ENCODE measurements at regions not wholly inside any gene's neighbourhood (a gene's known extent, or its start where the extent isn't known, plus 50 kb on each side); places are given as distances from the start of the nearest gene placed in this dataset.
"Not testable (repeated sequence)": the region's sequence is repeated elsewhere in the genome, so short reads cannot be mapped to it uniquely, and the experiment has no call there.

- DNase-seq (ENCODE audit: low spot score), result no peak
These were observed 56.2 kb upstream of the TNPO1 start for GRCh38 chr5:72760259-72760658.

DNA sequence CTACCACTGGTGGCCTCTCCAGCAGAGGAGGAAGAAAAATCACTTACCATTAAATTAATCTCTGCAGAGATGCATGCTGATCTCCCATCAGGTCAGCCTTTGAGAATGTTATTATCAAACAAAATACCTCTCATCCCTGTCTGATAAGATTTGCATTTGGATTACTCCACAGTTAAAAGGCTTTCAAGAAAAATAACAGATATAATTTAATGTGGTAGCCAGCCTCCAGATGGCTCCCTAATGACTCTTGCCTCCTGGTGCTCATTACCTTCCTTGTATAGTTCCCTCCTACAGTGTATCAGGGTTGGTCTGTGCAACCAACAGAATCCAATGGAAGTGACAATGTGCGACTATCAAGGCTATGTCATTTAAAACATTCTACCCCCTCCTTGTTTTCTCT lies 63.6 kb upstream of the TNPO1 start:
- no peak for DNase-seq (ENCODE audit: low spot score)

- no peak for DNase-seq (ENCODE audit: low spot score)
These were observed 67.0 kb upstream of the TNPO1 start for GRCh38 chr5:72749362-72749997.

- no peak for DNase-seq (ENCODE audit: low spot score)
These were observed 68.6 kb upstream of the TNPO1 start for GRCh38 chr5:72747826-72748225.

- DNase-seq (ENCODE audit: low spot score), result no peak
These were observed 69.7 kb upstream of the TNPO1 start for GRCh38 chr5:72746736-72747135.

DNA sequence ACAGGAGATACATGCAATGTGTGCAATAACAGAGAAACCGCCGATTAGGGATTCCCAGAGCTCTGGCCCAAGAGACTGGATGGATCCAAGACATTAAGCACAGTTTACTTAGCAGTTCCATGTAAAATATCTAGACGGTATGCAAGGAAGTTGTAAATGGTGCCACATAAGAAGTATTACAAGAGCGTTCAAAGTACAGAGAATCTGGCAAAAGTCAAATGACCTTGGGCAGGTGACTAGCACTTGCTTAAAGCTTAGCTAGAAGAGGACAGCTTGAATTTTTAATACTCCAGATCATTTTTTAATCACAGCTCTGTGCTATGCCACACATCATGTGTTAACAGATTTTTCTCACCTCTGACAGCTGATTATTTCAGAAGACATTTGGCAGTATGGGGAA lies 72.3 kb upstream of the TNPO1 start:
- DNase-seq (ENCODE audit: low spot score), result no peak

DNA sequence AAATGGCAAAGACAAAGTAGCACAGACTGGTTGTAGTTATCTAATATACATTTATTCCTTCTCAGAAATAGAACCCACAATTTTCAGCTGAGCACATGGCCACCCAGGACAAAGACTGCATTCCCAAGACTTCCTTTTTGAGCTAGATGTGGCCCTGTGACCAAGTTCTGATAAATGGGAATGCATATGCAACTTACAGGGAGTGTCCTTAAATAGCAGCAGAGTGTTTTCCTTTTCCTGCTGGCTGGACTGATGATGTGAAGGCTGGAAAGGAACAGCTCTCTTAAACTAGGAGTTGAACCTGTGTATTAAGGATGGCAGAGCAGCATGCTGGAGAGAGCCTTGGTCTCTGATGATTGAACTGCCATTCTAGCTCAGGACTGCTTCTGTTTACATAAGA lies 74.7 kb upstream of the TNPO1 start:
- no peak for DNase-seq (ENCODE audit: low spot score)

DNA sequence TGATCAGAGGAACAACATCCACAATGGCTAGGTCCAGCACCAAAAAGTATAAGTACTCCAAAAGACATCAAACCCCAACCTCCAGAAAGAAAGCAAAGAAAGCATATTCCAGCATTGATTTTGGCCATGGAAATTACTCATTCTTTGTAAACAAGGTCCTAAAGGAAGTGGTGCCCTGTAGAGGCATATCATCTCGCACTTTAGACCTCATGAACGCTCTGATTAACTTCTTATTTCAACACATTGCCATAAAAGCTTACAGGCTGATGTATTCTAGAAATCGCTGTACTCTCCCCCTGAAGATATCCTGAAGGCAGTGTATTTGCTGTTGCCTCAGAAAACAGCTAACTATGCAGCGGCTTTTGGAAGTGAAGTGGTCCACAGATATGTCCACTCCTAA lies 82.7 kb upstream of the TNPO1 start:
- no peak for DNase-seq (ENCODE audit: low spot score)

GRCh38 chr5:72723581-72723980 lies 92.9 kb upstream of the TNPO1 start:
- DNase-seq (ENCODE audit: low spot score), result no peak

- no peak for DNase-seq (ENCODE audit: low spot score)
These were observed 93.5 kb upstream of the TNPO1 start for GRCh38 chr5:72722792-72723452.

- no peak for DNase-seq (ENCODE audit: low spot score)
These were observed 94.6 kb upstream of the TNPO1 start for GRCh38 chr5:72721844-72722243.

- no peak for DNase-seq (ENCODE audit: low spot score)
These were observed 96.3 kb upstream of the TNPO1 start for GRCh38 chr5:72720205-72720604.

DNA sequence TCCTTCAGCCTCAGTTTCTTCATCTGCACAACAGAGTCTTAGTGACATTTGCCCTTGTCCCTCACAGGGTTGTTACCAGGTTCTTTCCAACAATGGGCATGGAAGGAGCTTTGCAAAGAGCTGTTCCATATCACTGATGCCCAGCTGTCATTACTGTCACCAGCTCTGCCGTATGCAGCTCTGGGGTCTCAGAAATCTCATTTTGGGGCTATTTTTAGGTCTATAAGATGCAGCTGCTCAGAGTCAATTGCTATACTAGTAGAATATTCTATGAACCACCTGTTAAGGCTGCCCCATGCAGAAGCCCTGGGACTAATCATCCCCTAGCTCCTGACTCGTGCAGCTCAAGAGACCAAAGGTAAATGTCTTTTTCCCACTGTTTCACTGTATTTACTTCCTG lies 105.1 kb upstream of the TNPO1 start:
- no peak for DNase-seq (ENCODE audit: low spot score)

DNA sequence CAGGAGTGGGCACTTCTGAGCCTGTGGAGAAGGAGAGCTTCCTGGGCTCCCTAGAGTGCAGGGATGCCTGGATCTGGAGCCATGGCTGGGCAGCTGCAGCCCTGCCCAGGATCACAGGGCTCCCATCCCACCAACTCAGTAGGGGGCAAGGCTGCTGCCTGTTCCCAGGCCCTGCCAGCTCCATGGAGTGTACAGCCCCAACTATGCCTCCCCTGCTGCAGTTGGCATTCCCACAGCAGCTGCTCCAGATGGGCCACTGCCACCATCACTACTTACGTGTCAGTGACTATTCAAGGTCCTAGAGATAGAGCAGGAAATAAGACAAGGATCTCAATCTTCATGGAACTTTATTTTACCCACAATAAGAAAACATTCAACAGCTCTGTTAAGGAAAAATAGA lies 107.1 kb upstream of the TNPO1 start:
- DNase-seq (ENCODE audit: low spot score), result no peak

GRCh38 chr5:72705178-72705577 lies 111.3 kb upstream of the TNPO1 start:
- DNase-seq (ENCODE audit: low spot score), result no peak

GRCh38 chr5:72703876-72704275 lies 112.6 kb upstream of the TNPO1 start:
- no peak for DNase-seq (ENCODE audit: low spot score)

DNA sequence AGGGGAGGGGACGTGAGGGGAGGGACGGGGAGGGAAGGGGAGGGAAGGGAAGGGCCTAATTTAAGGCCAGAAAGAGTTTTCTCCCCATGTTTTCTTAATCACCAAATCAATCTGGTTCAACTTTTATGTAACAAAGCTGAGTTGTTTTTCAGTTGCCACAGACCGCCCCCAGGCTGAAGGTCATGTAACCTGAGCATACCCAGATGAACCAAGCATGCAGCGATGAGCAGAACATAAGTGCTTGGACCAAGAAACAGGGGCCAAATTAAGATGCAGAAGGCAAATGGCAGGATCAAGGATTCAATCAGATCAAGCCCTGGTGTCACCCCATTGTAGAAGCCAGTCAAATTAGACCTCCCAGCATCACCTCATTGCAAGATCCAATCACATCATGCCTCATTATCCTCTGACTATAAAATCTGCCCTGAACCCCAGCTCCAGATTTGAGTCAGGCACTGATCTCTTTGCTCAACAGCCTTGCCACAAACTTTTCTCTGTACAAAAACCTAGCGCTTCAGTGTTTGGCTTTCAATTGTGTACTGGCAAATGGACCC lies 113.5 kb upstream of the TNPO1 start:
- no peak for DNase-seq (ENCODE audit: low spot score)

DNA sequence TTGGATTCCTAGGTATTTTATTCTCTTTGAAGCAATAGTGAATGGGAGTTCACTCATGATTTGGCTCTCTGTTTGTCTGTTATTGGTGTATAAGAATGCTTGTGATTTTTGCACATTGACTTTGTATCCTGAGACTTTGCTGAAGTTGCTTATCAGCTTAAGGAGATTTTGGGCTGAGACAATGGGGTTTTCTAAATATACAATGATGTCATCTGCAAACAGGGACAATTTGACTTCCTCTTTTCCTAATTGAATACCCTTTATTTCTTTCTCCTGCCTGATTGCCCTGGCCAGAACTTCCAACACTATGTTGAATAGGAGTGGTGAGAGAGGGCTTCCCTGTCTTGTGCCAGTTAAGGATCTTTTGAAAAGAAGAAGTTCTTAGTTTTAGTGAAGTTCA lies 114.4 kb upstream of the TNPO1 start:
- DNase-seq (ENCODE audit: low spot score), result not testable (repeated sequence)

GRCh38 chr5:72698481-72698880 lies 118.0 kb upstream of the TNPO1 start:
- peak; percentile 13 for DNase-seq (ENCODE audit: low spot score)

- no peak for DNase-seq (ENCODE audit: low spot score)
These were observed 118.8 kb upstream of the TNPO1 start for GRCh38 chr5:72697622-72698021.

GRCh38 chr5:72695659-72696058 lies 120.8 kb upstream of the TNPO1 start:
- no peak for DNase-seq (ENCODE audit: low spot score)

DNA sequence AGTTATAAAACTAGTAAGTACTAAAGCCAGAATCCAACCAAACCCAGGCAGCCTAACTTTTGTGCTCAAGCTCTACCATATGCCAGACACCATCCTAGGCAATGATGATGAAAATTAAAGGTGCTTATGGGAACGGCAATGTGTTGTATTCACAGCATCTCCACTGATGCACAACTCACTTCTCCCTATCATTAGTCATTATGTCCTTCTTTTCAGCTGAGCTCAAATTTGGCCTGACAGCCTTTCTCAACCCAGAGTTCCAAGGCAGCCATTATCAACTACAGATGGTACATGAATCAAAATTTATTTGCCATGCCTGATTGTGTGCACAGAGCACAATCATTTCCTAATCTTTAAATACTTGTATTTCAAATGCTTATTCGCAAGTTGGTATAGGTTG lies 121.6 kb upstream of the TNPO1 start:
- no peak for DNase-seq (ENCODE audit: low spot score)

GRCh38 chr5:72693546-72694205 lies 122.8 kb upstream of the TNPO1 start:
- DNase-seq (ENCODE audit: low spot score), result no peak
